ENCODE measurements at regions not wholly inside any gene's neighbourhood (a gene's known extent, or its start where the extent isn't known, plus 50 kb on each side); places are given as distances from the start of the nearest gene placed in this dataset.
"Not testable (repeated sequence)": the region's sequence is repeated elsewhere in the genome, so short reads cannot be mapped to it uniquely, and the experiment has no call there.

GRCh38 chr13:97736436-97736835 lies 217.0 kb upstream of the IPO5 start:
- DNase-seq: no peak

DNA sequence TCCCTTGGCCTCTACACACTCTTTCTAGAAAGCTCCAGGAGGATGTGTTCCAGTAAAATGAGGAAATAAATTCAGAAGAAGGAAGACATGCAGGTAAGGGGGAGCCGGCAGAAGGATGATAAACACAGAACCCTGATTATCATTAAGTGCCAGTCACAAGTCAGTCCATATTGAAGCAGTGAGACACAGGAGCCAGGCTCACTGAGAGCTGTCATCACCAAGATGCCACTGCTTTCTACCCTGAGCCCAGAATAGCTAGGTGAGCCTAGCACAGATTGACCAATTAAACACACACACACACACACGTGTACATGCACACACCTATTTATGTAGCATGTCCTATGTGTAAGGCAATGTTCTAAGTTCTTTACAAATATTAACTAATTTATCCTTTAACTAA lies 211.4 kb upstream of the IPO5 start:
- no peak for DNase-seq

- DNase-seq: no peak
Measured at GRCh38 chr13:97743938-97744337, 209.5 kb upstream of the IPO5 start.

- DNase-seq: no peak
Measured at GRCh38 chr13:97746649-97747048, 206.8 kb upstream of the IPO5 start.

GRCh38 chr13:97749174-97749573 lies 204.3 kb upstream of the IPO5 start:
- no peak for DNase-seq

- DNase-seq: no peak
Measured at GRCh38 chr13:97751477-97751876, 202.0 kb upstream of the IPO5 start.

DNA sequence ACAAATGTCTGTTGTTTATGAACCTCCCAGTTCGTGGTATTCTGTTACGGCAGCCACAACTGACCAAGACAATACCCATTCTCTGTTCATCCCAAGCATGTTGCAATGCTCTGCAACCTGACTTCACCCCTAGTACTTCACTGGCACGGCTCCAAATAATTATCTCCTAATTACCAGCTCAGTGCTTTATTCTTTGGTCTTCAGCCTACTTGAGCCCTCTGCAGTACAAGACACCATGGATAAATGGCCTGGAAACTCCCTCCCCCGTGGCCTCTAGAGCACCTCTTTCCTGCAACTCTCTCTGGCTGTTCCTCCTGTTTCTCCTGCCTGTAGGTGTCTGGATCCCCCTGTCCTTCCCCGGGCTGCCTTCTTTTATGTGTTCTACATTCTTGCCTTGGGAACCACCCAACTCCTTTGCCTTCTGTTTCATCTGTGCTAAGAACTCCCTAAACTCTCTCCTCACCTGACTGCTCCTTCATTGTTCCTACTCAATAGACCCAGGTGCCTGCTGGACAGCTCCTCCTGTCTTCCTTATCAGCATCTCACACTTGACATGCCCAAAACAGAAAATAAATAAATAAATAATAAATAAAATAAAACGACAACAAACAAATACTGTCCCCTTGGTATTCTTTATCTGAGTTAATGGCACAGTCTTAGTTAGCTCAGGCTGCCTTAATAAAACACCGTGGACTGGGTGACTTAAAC lies 200.4 kb upstream of the IPO5 start:
- no peak for DNase-seq

GRCh38 chr13:97753942-97754670 lies 199.4 kb upstream of the IPO5 start:
- no peak for DNase-seq

GRCh38 chr13:97757807-97758206 lies 195.7 kb upstream of the IPO5 start:
- no peak for DNase-seq

- DNase-seq: no peak
Measured at GRCh38 chr13:97758317-97758716, 195.2 kb upstream of the IPO5 start.

GRCh38 chr13:97761796-97762540 lies 191.5 kb upstream of the IPO5 start:
- DNase-seq: no peak

DNA sequence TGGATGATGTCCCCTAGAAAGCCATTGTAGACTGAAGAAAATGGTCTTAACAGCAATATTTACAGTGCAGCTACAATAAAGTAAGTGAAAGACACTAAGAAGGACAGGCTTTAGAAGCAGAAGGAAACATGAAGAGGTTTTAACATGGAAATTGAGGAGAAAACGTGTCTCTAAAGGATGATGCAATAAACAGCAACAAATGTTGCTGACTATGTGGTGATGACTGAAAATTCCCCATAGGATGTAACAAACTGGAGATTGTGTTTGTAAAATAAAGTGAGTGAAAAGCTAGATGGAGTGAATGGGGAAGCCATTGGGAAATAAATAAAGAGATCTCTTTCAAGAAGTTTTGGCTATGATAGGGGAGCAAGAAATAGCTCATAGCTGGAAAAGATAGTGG lies 186.7 kb upstream of the IPO5 start:
- DNase-seq: no peak

DNA sequence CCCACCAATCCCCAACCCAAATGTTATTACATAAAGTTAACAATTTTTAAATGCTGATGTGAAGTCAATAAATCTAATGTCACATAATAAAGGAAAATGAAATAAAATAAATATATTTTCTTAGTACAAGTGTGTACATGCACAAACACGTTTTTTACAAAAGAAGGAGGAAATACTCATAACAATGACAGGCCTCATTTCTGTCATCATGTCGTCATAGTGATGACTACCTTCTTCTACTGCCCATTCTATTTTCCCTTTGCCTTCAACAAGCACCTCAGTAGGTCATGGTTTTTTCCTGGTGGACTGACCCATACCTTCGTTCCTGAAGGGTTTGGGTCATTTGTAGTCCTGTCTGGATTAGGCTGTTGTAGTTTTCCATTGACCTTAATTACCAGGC lies 185.3 kb upstream of the IPO5 start:
- DNase-seq: no peak

- not testable (repeated sequence) for DNase-seq
Measured at GRCh38 chr13:97770231-97770630, 183.2 kb upstream of the IPO5 start.

DNA sequence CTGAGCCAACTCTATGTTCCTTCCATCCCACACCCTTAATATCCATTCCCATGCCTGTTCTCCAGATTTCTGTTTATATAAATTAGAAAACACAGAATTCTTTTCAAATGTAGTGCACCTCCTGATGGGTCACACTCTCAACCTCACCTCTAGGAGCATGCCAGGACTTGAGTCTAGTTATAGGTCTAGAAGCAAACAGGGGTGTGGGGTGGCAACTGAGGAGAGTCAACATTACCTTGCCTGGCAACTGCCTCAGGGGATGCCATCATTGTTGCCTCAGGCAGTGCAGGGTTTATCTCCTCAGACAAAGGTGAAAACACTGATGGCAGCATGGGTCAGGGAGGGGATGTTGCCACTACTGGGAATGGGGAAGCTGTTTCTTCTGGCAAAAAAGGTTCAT lies 181.0 kb upstream of the IPO5 start:
- DNase-seq: not testable (repeated sequence)

GRCh38 chr13:97774391-97775100 lies 178.9 kb upstream of the IPO5 start:
- not testable (repeated sequence) for DNase-seq

DNA sequence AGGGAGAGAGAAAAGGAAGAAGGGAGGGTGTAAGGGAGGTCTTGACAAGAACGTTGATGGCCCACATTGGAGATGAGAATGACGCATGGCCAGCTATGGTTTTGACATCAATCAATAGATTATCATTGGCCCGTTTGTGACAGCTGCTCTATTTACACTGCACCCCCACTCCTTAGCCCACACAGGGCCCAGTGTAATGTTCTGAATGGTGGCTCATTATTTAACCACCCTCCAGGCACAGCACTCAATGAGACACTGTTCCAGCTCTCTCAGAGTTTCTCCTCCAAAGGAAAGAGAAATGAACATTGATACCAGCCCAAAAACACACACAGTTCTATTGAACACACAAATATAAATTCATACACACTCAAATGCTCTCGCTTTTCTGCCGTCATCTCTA lies 173.0 kb upstream of the IPO5 start:
- DNase-seq: no peak

DNA sequence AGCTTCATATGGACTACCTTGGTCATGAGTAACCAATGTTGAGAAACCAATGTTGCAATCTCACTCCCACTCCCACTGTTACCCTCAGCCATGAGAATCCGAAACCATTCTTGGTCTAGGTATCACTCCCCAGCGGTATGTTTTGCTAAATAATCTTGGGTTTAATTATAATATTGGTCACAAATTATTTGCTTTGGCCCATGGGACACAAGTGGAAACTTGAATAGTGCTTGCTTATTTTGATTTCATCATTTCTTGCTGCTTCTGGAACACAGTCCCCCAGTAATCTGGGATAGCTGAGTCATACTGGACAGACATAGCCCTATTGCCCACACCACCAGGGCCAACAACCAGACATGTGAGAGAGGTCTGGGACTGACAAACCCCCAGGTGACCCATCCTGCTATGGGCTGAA lies 171.6 kb upstream of the IPO5 start:
- DNase-seq: no peak

- DNase-seq: no peak
Measured at GRCh38 chr13:97786510-97786909, 167.0 kb upstream of the IPO5 start.

GRCh38 chr13:97797553-97797952 lies 155.9 kb upstream of the IPO5 start:
- DNase-seq: no peak

GRCh38 chr13:97798171-97798821 lies 155.2 kb upstream of the IPO5 start:
- no peak for DNase-seq

- DNase-seq: no peak
Measured at GRCh38 chr13:97798836-97799235, 154.6 kb upstream of the IPO5 start.

- no peak for DNase-seq
Measured at GRCh38 chr13:97802213-97802612, 151.3 kb upstream of the IPO5 start.

All from suppressor macrophage treated with lipopolysaccharide for 1 hour (primary cell).